ENCODE measurements at regions not wholly inside any gene's neighbourhood (a gene's known extent, or its start where the extent isn't known, plus 50 kb on each side); places are given as distances from the start of the nearest gene placed in this dataset.
"Not testable (repeated sequence)": the region's sequence is repeated elsewhere in the genome, so short reads cannot be mapped to it uniquely, and the experiment has no call there.

GRCh38 chr16:59030923-59031485 lies 296.9 kb upstream of the GOT2 start:
- no peak overlapping the region for H3K4me3 ChIP-seq
- WGBS, 2 donors = 89 to 93% methylated on average over 6 of the region's 6 CpGs

GRCh38 chr16:59021751-59022150 lies 287.6 kb upstream of the GOT2 start:
- TF ChIP-seq POLR2A (IDR thresholded peaks at IDR 0.05) (no peak), CTCF (IDR thresholded peaks at IDR 0.05) (no peak)
- WGBS, 2 donors = 62 to 67% methylated on average over 7 of the region's 7 CpGs
- DNase-seq = no peak
- intact Hi-C loops (cut with DNase I; ENCODE audit: low total_unique reads) = no loop called here
- no peak overlapping the region for H3K27ac ChIP-seq
- H3K36me3 ChIP-seq (ENCODE audit: low read depth, missing control alignments) = no peaks in the 10 kb centered on the region
- H3K9me3 ChIP-seq = no peaks in the 10 kb centered on the region
- no peak overlapping the region for H3K4me3 ChIP-seq
- no peaks in the 10 kb centered on the region for H3K4me1 ChIP-seq
- no peaks in the 10 kb centered on the region for H3K27me3 ChIP-seq

More at GRCh38 chr16:59030923-59031485, 296.9 kb upstream of the GOT2 start:
- Histone ChIP-seq H3K27ac (no peak overlapping the region), H3K4me1 (no peaks in the 10 kb centered on the region), H3K9me3 (no peaks in the 10 kb centered on the region), H3K36me3 (ENCODE audit: low read depth, missing control alignments) (no peaks in the 10 kb centered on the region), H3K27me3 (no peaks in the 10 kb centered on the region)
- no peak for DNase-seq
- intact Hi-C loops (cut with DNase I; ENCODE audit: low total_unique reads) = no loop called here
- TF ChIP-seq POLR2A (IDR thresholded peaks at IDR 0.05) (no peak), CTCF (IDR thresholded peaks at IDR 0.05) (no peak)

- Histone ChIP-seq H3K9me3 (no peaks in the 10 kb centered on the region), H3K27me3 (no peaks in the 10 kb centered on the region), H3K4me1 (no peaks in the 10 kb centered on the region), H3K27ac (no peak overlapping the region), H3K36me3 (ENCODE audit: low read depth, missing control alignments) (no peaks in the 10 kb centered on the region), H3K4me3 (no peak overlapping the region)
- WGBS, 2 donors = 73 to 82% methylated on average over 6 of the region's 6 CpGs
- no peak for TF ChIP-seq CTCF (IDR thresholded peaks at IDR 0.05)
- TF ChIP-seq POLR2A (IDR thresholded peaks at IDR 0.05) = no peak
- no peak for DNase-seq
- intact Hi-C loops (cut with DNase I; ENCODE audit: low total_unique reads) = no loop called here
Observed at GRCh38 chr16:59013930-59014329, 279.8 kb upstream of the GOT2 start.

- no peaks in the 10 kb centered on the region for H3K4me1 ChIP-seq
- no peaks in the 10 kb centered on the region for H3K36me3 ChIP-seq (ENCODE audit: low read depth, missing control alignments)
- intact Hi-C loops (cut with DNase I; ENCODE audit: low total_unique reads) = no loop called here
- H3K9me3 ChIP-seq = no peaks in the 10 kb centered on the region
- H3K27ac ChIP-seq = no peak overlapping the region
- H3K4me3 ChIP-seq = no peak overlapping the region
- no peaks in the 10 kb centered on the region for H3K27me3 ChIP-seq
- no peak for TF ChIP-seq CTCF (IDR thresholded peaks at IDR 0.05)
- TF ChIP-seq POLR2A (IDR thresholded peaks at IDR 0.05) = no peak
- WGBS, 2 donors = 29 to 44% methylated on average over 5 of the region's 5 CpGs
- no peak for DNase-seq
Observed at GRCh38 chr16:58999762-59000161, 265.6 kb upstream of the GOT2 start.

GRCh38 chr16:58992755-58993154 lies 258.6 kb upstream of the GOT2 start:
- intact Hi-C loops (cut with DNase I; ENCODE audit: low total_unique reads); H3K36me3 ChIP-seq (ENCODE audit: low read depth, missing control alignments); H3K4me3 ChIP-seq; H3K4me1 ChIP-seq; H3K27ac ChIP-seq; H3K9me3 ChIP-seq; DNase-seq; H3K27me3 ChIP-seq: not testable (repeated sequence)
- WGBS, 2 donors = 78 to 88% methylated on average over 7 to 8 of the region's 8 CpGs

DNA sequence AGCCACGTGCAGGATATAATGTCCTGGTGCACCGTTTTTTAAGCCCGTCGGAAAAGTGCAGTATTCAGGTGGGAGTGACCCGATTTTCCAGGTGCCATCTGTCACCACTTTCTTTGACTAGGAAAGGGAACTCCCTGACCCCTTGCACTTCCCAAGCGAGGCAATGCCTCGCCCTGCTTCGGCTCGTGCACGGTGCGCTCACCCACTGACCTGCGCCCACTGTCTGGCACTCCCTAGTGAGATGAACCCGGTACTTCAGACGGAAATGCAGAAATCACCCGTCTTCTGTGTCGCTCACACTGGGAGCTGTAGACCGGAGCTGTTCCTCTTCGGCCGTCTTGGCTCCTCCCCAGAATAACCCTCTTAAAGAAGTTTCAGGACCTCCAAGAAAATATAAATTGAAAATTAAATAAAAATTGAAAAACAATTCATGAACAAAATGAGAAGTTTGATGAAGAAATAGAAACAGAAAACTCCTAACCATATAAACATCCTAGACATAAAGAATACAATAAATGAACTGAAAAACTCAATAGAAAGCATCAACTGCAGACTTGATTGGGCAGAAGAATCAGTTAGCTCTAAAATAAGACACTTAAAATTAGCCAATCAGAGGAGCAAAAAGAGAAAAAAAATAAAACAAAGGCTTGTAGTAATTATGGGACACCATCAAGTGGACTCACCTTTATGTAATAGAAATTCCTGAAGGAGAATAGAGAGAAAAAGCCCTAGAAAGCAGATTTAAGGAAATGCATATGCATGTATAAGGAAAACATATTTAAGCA lies 249.3 kb upstream of the GOT2 start:
- H3K27ac ChIP-seq; H3K36me3 ChIP-seq (ENCODE audit: low read depth, missing control alignments); H3K4me1 ChIP-seq; H3K9me3 ChIP-seq; H3K27me3 ChIP-seq; DNase-seq; H3K4me3 ChIP-seq; intact Hi-C loops (cut with DNase I; ENCODE audit: low total_unique reads): not testable (repeated sequence)
- 93 to 94% methylated on average over 18 to 19 of the region's 19 CpGs for WGBS, 2 donors

All from testis (tissue), 2 donors.